B cell (primary cell): ENCODE measurements at regions not wholly inside any gene's neighbourhood (a gene's known extent, or its start where the extent isn't known, plus 50 kb on each side); places are given as distances from the start of the nearest gene placed in this dataset.

Experiments
- ATAC-seq: fragments of 200-7000 bp; cut with Tn5 transposase; one replicate; pipeline ENCODE4 v1.10.0; 2021; ENCODE audit warnings: low read depth, mild to moderate bottlenecking, moderate number of reproducible peaks, moderate library complexity
- CTCF ChIA-PET: fragments of 350-600 bp; sonication (Branson Sonifier 250); formaldehyde crosslinking; loops from one replicate; lab custom pipeline; 2021; ENCODE audit warnings: antibody characterized with exemption, inconsistent platforms; lab: Charles Lee
- POLR2A ChIA-PET: fragments of 350-600 bp; sonication (Branson Sonifier 250); formaldehyde crosslinking; loops from one replicate; lab custom pipeline; 2021; ENCODE audit warnings: antibody characterized with exemption; lab: Charles Lee
- DNase-seq: peaks from one replicate; pipeline ENCODE4 v3.0.0; 2013
- H2AFZ ChIP-seq: 2 replicates; pipeline ENCODE4 v1.6.1; 2012; ENCODE audit warnings: mild to moderate bottlenecking, low read depth, low read length; ENCODE audit not compliant: insufficient read depth, poor library complexity, severe bottlenecking
- H3K27ac ChIP-seq, 2 donors: 1 replicate in 1 of 2; 2 replicates in 1 of 2; pipeline ENCODE4 v1.5.1; 2012 to 2013; ENCODE audit warnings: low read length in 2 of 2, mild to moderate bottlenecking in 2 of 2, moderate library complexity in 1 of 2
- H3K27me3 ChIP-seq, 4 experiments: fragments of 200-600 bp in 1 of 4; sonication (generic) in 1 of 4; replicated peaks in 1 of 4; 1 replicate in 2 of 4; 2 replicates in 2 of 4; pipeline versions ENCODE4 v1.6.1 to v1.7.0; 2013 to 2016; ENCODE audit warnings: low read length in 3 of 4, mild to moderate bottlenecking in 2 of 4, mixed read lengths in 1 of 4, moderate library complexity in 1 of 4; ENCODE audit not compliant: insufficient read depth in 4 of 4, control insufficient read depth in 3 of 4; ENCODE audit errors: control extremely low read depth in 1 of 4
- H3K36me3 ChIP-seq, 2 experiments: replicated peaks in 1 of 2; 1 replicate in 1 of 2; 2 replicates in 1 of 2; pipeline versions ENCODE4 v1.6.1 to v1.7.1; 2013; ENCODE audit warnings: low read length in 1 of 2; ENCODE audit not compliant: insufficient read depth in 2 of 2, control insufficient read depth in 1 of 2; ENCODE audit errors: control extremely low read depth in 1 of 2, extremely low read depth in 1 of 2
- H3K4me1 ChIP-seq, 2 donors: fragments of 200-600 bp in 1 of 2; sonication (generic) in 1 of 2; 1 replicate in 1 of 2; 2 replicates in 1 of 2; pipeline versions ENCODE4 v1.5.1 to v1.6.1; 2013 to 2017; ENCODE audit warnings: low read length in 2 of 2; ENCODE audit not compliant: control insufficient read depth in 2 of 2, insufficient read depth in 2 of 2
- H3K4me2 ChIP-seq: replicated peaks from 2 replicates; pipeline ENCODE3; 2012; ENCODE audit warnings: mild to moderate bottlenecking, low read depth, low read length; ENCODE audit not compliant: poor library complexity, severe bottlenecking
- H3K4me3 ChIP-seq, 5 experiments: fragments of 200-600 bp in 1 of 5; sonication (generic) in 1 of 5; 1 replicate in 3 of 5; 2 replicates in 2 of 5; pipeline versions ENCODE4 v1.5.1 to v1.7.0; 2011 to 2016; ENCODE audit warnings: low read length in 4 of 5, mild to moderate bottlenecking in 4 of 5, low read depth in 2 of 5, control low read depth in 1 of 5, moderate library complexity in 1 of 5; ENCODE audit not compliant: insufficient read depth in 1 of 5; ENCODE audit errors: control extremely low read depth in 1 of 5, extremely low read depth in 1 of 5
- H3K79me2 ChIP-seq: fragments of 200-600 bp; sonication (generic); one replicate; pipeline ENCODE4 v1.6.0; 2016; ENCODE audit warnings: low read length; ENCODE audit not compliant: control insufficient read depth, insufficient read depth
- H3K9ac ChIP-seq: fragments of 200-600 bp; sonication (generic); 2 replicates; pipeline ENCODE4 v1.6.1; 2017; ENCODE audit warnings: mild to moderate bottlenecking, low read length, moderate library complexity
- H3K9me3 ChIP-seq, 3 donors: one replicate each; pipeline versions ENCODE4 v1.6.1 to v1.7.1; 2013; ENCODE audit warnings: low read length in 2 of 3; ENCODE audit not compliant: control insufficient read depth in 2 of 3, insufficient read depth in 1 of 3; ENCODE audit errors: control extremely low read depth in 1 of 3
- H4K20me1 ChIP-seq: 2 replicates; pipeline ENCODE4 v1.6.0; 2012; ENCODE audit warnings: mild to moderate bottlenecking, low read length; ENCODE audit not compliant: insufficient read depth, control insufficient read depth, poor library complexity, severe bottlenecking
- H3K27ac Mint-ChIP-seq: one replicate; pipeline ENCODE4 v1.8.0; 2021; ENCODE audit warnings: mixed read lengths
- H3K27me3 Mint-ChIP-seq: one replicate; pipeline ENCODE4 v1.8.0; 2021; ENCODE audit warnings: mixed read lengths
- H3K4me1 Mint-ChIP-seq: one replicate; pipeline ENCODE4 v1.8.0; 2021; ENCODE audit warnings: mixed read lengths
- H3K4me3 Mint-ChIP-seq: one replicate; pipeline ENCODE4 v1.8.0; 2021; ENCODE audit warnings: mixed read lengths
- H3K9me3 Mint-ChIP-seq: one replicate; pipeline ENCODE4 v1.8.0; 2022; ENCODE audit warnings: mixed read lengths; ENCODE audit not compliant: insufficient read depth
- CTCF ChIP-seq: fragments of 200-600 bp; IDR thresholded peaks from one replicate; pipeline ENCODE4 v1.8.0; 2022; ENCODE audit warnings: antibody characterized with exemption, mild to moderate bottlenecking
- EZH2 ChIP-seq: IDR thresholded peaks from 2 replicates; pipeline ENCODE4 v1.6.1; 2012; ENCODE audit warnings: borderline replicate concordance, low read depth, mild to moderate bottlenecking, moderate library complexity, low read length; ENCODE audit not compliant: insufficient read depth, poor library complexity, severe bottlenecking
- WGBS: methylation state at CpG from one replicate; pipeline ENCODE4 v1.1.5; 2013; ENCODE audit warnings: missing lambda C conversion rate; ENCODE audit not compliant: insufficient coverage; 5-methylcytosine and 5-hydroxymethylcytosine counted together
- intact Hi-C: fragments of 100-400 bp; cut with micrococcal nuclease; formaldehyde crosslinking; loops from one replicate; pipeline ENCODE4 v1.10.0; 2022

GRCh38 chr20:40268321-40269075 is 420.5 kb downstream of the MAFB start:
- Histone ChIP-seq H3K36me3 (no peaks in the 10 kb centered on the region), H3K9ac (no peak overlapping the region), H3K27me3 (no peaks in the 10 kb centered on the region), H3K9me3 (no peaks in the 10 kb centered on the region), H3K79me2 (no peaks in the 10 kb centered on the region), H3K27ac (no peak overlapping the region), H3K4me1 (no peaks in the 10 kb centered on the region), H2AFZ (no peak overlapping the region), H4K20me1 (no peaks in the 10 kb centered on the region), H3K4me3 (no peak overlapping the region), H3K4me2 (no peak overlapping the region)
- no peak for ATAC-seq
- no CpG with 5 or more reads among the region's 3 CpGs for WGBS
- no peaks in the 10 kb centered on the region for H3K9me3 Mint-ChIP-seq
- ChIA-PET CTCF (interaction anchor here (1.4 kb wide), 1 partner anchor 694 kb away, joined by 3 read pairs; no protein-coding TSS in a partner anchor), POLR2A (no interaction called here)
- intact Hi-C loops: no loop called here
- peaks cover 4% of the 10 kb centered on the region for H3K27me3 Mint-ChIP-seq
- TF ChIP-seq CTCF (no peak), EZH2 (no peak)
- no peak overlapping the region for H3K27ac Mint-ChIP-seq
- H3K4me1 Mint-ChIP-seq: no peaks in the 10 kb centered on the region
- no peak overlapping the region for H3K4me3 Mint-ChIP-seq
- no peak for DNase-seq

GRCh38 chr20:40265825-40266533 is 423.1 kb downstream of the MAFB start:
- Mint-ChIP-seq H3K4me1 (no peaks in the 10 kb centered on the region), H3K27ac (no peak overlapping the region), H3K9me3 (no peaks in the 10 kb centered on the region), H3K4me3 (no peak overlapping the region), H3K27me3 (no peaks in the 10 kb centered on the region)
- Histone ChIP-seq H2AFZ (no peak overlapping the region), H3K27ac (no peak overlapping the region), H3K4me1 (no peaks in the 10 kb centered on the region), H4K20me1 (no peaks in the 10 kb centered on the region), H3K36me3 (no peaks in the 10 kb centered on the region), H3K4me2 (no peak overlapping the region), H3K27me3 (no peaks in the 10 kb centered on the region), H3K9ac (no peak overlapping the region), H3K4me3 (no peak overlapping the region), H3K9me3 (no peaks in the 10 kb centered on the region), H3K79me2 (no peaks in the 10 kb centered on the region)
- POLR2A ChIA-PET: no interaction called here
- ATAC-seq (no peak), DNase-seq (no peak)
- WGBS: no CpG with 5 or more reads among the region's 6 CpGs
- TF ChIP-seq CTCF (no peak), EZH2 (no peak)
- CTCF ChIA-PET: no interaction called here
- intact Hi-C loops: no loop called here
